Testis (tissue), 2 donors: ENCODE measurements at regions not wholly inside any gene's neighbourhood (a gene's known extent, or its start where the extent isn't known, plus 50 kb on each side); places are given as distances from the start of the nearest gene placed in this dataset.

Experiments
- CTCF ChIP-seq, 3 experiments: fragments of 450-650 bp in 2 of 3; fragments of 200-600 bp in 1 of 3; sonication (generic) in 1 of 3; IDR thresholded peaks; one replicate each; pipeline ENCODE4 v1.5.1; 2016 to 2019; ENCODE audit warnings: antibody characterized with exemption in 3 of 3, mild to moderate bottlenecking in 2 of 3, moderate library complexity in 1 of 3
- POLR2A ChIP-seq: fragments of 450-650 bp; IDR thresholded peaks from one replicate; pipeline ENCODE4 v1.6.1; 2017; ENCODE audit warnings: antibody characterized with exemption, mild to moderate bottlenecking, moderate library complexity

DNA sequence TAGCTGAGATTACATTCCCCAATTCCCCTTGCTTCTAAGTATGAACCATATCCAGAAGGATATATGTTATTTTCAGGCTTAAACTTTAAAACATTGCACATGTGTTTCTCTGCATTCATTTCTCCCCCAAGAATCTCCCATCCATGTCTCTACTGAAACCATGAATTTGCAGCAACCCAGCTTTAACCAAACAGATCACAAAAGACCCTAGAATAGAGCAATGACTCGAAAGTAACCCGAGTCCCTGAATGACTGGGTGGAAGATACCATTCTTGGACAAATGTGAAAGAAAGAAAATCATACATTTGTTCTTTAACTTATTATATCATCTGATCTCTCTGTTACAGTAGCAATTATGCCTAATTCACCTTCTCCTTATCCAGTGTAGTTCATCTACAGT lies 278.7 kb downstream of the IPMK start:
- TF ChIP-seq POLR2A (no peak), CTCF (IDR thresholded peaks at IDR 0.05) (no peak)
